Keratinocyte (primary cell): ENCODE measurements at regions not wholly inside any gene's neighbourhood (a gene's known extent, or its start where the extent isn't known, plus 50 kb on each side); places are given as distances from the start of the nearest gene placed in this dataset.

Experiments used
- DNase-seq: peaks from one replicate; pipeline ENCODE4 v3.0.0-alpha.2; 2011; ENCODE audit warnings: low read depth, missing footprints, low spot score
- FAIRE-seq: peaks from 2 replicates; lab custom pipeline; 2011; peaks lifted over from hg19 to GRCh38; lab: Jason Lieb, UNC
- H2AFZ ChIP-seq: 2 replicates; pipeline ENCODE4 v1.6.0; 2012; ENCODE audit warnings: low read length, control low read depth, inconsistent platforms; ENCODE audit not compliant: control insufficient read depth
- H3K27ac ChIP-seq: 2 replicates; pipeline ENCODE4 v1.5.1; 2011; ENCODE audit warnings: low read length; ENCODE audit not compliant: control insufficient read depth, insufficient read depth
- H3K27me3 ChIP-seq: 3 replicates; pipeline ENCODE4 v1.6.0; 2011; ENCODE audit warnings: low read length; ENCODE audit not compliant: control insufficient read depth, insufficient read depth; ENCODE audit errors: extremely low read depth
- H3K36me3 ChIP-seq, 2 experiments: 2 replicates in 1 of 2; 3 replicates in 1 of 2; pipeline ENCODE4 v1.5.1; 2011; ENCODE audit warnings: low read length in 2 of 2, mild to moderate bottlenecking in 1 of 2; ENCODE audit not compliant: control insufficient read depth in 2 of 2, insufficient read depth in 2 of 2; ENCODE audit errors: extremely low read depth in 1 of 2
- H3K4me1 ChIP-seq: 3 replicates; pipeline ENCODE4 v1.5.1; 2011; ENCODE audit warnings: low read length; ENCODE audit not compliant: control insufficient read depth, insufficient read depth; ENCODE audit errors: extremely low read depth
- H3K4me2 ChIP-seq: 3 replicates; pipeline ENCODE4 v1.6.0; 2011; ENCODE audit warnings: low read depth, low read length; ENCODE audit not compliant: control insufficient read depth, insufficient read depth; ENCODE audit errors: extremely low read depth
- H3K4me3 ChIP-seq, 3 experiments: fragments of 200-600 bp in 1 of 3; sonication (generic) in 1 of 3; 2 replicates in 2 of 3; 3 replicates in 1 of 3; pipeline ENCODE4 v1.5.1; 2011 to 2016; ENCODE audit warnings: low read length in 3 of 3, mild to moderate bottlenecking in 3 of 3, control low read depth in 2 of 3, inconsistent platforms in 1 of 3, low read depth in 1 of 3, mixed read lengths in 1 of 3, mixed run types in 1 of 3, moderate library complexity in 1 of 3; ENCODE audit not compliant: control insufficient read depth in 2 of 3, insufficient read depth in 2 of 3; ENCODE audit errors: extremely low read depth in 1 of 3
- H3K79me2 ChIP-seq: 2 replicates; pipeline ENCODE4 v1.6.0; 2012; ENCODE audit warnings: low read length; ENCODE audit not compliant: control insufficient read depth, insufficient read depth
- H3K9ac ChIP-seq: 3 replicates; pipeline ENCODE4 v1.6.0; 2011; ENCODE audit warnings: low read length; ENCODE audit not compliant: control insufficient read depth, insufficient read depth; ENCODE audit errors: extremely low read depth
- H3K9me1 ChIP-seq: 3 replicates; pipeline ENCODE4 v1.6.0; 2011; ENCODE audit warnings: low read length; ENCODE audit not compliant: control insufficient read depth, insufficient read depth; ENCODE audit errors: extremely low read depth
- H3K9me3 ChIP-seq: 2 replicates; pipeline ENCODE4 v1.5.1; 2012; ENCODE audit warnings: low read depth, low read length; ENCODE audit not compliant: control insufficient read depth
- H4K20me1 ChIP-seq: 3 replicates; pipeline ENCODE4 v1.6.0; 2011; ENCODE audit warnings: low read length; ENCODE audit not compliant: control insufficient read depth, insufficient read depth; ENCODE audit errors: extremely low read depth
- CTCF ChIP-seq, 3 experiments: IDR thresholded peaks in 1 of 3; conservative IDR thresholded peaks in 1 of 3; optimal IDR thresholded peaks in 1 of 3; 2 replicates in 2 of 3; 3 replicates in 1 of 3; pipeline versions ENCODE3 to v1.5.1; 2011; ENCODE audit warnings: low read length in 3 of 3, mild to moderate bottlenecking in 3 of 3, moderate library complexity in 2 of 3, control low read depth in 1 of 3, inconsistent platforms in 1 of 3; ENCODE audit not compliant: insufficient read depth in 2 of 3; ENCODE audit errors: extremely low read depth in 1 of 3
- EZH2 ChIP-seq: IDR thresholded peaks from one replicate; pipeline ENCODE4 v1.6.1; 2012; ENCODE audit warnings: inconsistent platforms, mild to moderate bottlenecking, low read length, moderate library complexity
- dilution Hi-C: fragments of 300-500 bp; cut with MboI; formaldehyde crosslinking; loops from one replicate; pipeline ENCODE4 v1.7.0; 2020; ENCODE audit warnings: low sequenced_read_pairs; ENCODE audit not compliant: extremely low pct_ligation_motif_present

- dilution Hi-C loops, result no loop called here
- no peak overlapping the region for H3K4me3 ChIP-seq
- H3K27me3 ChIP-seq, result no peaks in the 10 kb centered on the region
- H3K36me3 ChIP-seq, result no peaks in the 10 kb centered on the region
- H2AFZ ChIP-seq, result no peak overlapping the region
- no peaks in the 10 kb centered on the region for H3K9me3 ChIP-seq
- H3K79me2 ChIP-seq, result no peaks in the 10 kb centered on the region
- no peak overlapping the region for H3K9ac ChIP-seq
- no peaks in the 10 kb centered on the region for H3K4me1 ChIP-seq
- no peaks in the 10 kb centered on the region for H3K9me1 ChIP-seq
- no peak overlapping the region for H3K27ac ChIP-seq
- no peak overlapping the region for H3K4me2 ChIP-seq
- DNase-seq (no peak), FAIRE-seq (no peak)
- TF ChIP-seq EZH2 (no peak), CTCF (optimal IDR thresholded peaks at IDR 0.05 in 1 of 3, IDR thresholded peaks at IDR 0.05 in 1 of 3, conservative IDR thresholded peaks at IDR 0.05 in 1 of 3; ENCODE audit: extremely low read depth in 1 of 3, insufficient read depth in 2 of 3, low read length in 3 of 3) (no peak)
- H4K20me1 ChIP-seq, result no peaks in the 10 kb centered on the region
Measured at GRCh38 chr2:22970284-22970975, 414.5 kb upstream of the KLHL29 start.

GRCh38 chr2:22970991-22971390, 414.0 kb upstream of the KLHL29 start:
- H3K9me1 ChIP-seq, result no peaks in the 10 kb centered on the region
- DNase-seq (no peak), FAIRE-seq (no peak)
- H4K20me1 ChIP-seq, result no peaks in the 10 kb centered on the region
- TF ChIP-seq CTCF (optimal IDR thresholded peaks at IDR 0.05 in 1 of 3, IDR thresholded peaks at IDR 0.05 in 1 of 3, conservative IDR thresholded peaks at IDR 0.05 in 1 of 3; ENCODE audit: extremely low read depth in 1 of 3, insufficient read depth in 2 of 3, low read length in 3 of 3), result no peak
- TF ChIP-seq EZH2, result no peak
- no peaks in the 10 kb centered on the region for H3K9me3 ChIP-seq
- H3K4me3 ChIP-seq, result no peak overlapping the region
- no peak overlapping the region for H3K4me2 ChIP-seq
- H3K79me2 ChIP-seq, result no peaks in the 10 kb centered on the region
- no peak overlapping the region for H3K27ac ChIP-seq
- no peaks in the 10 kb centered on the region for H3K36me3 ChIP-seq
- H3K27me3 ChIP-seq, result no peaks in the 10 kb centered on the region
- H3K9ac ChIP-seq, result no peak overlapping the region
- dilution Hi-C loops, result no loop called here
- no peak overlapping the region for H2AFZ ChIP-seq
- H3K4me1 ChIP-seq, result no peaks in the 10 kb centered on the region
